ENCODE measurements at regions not wholly inside any gene's neighbourhood (a gene's known extent, or its start where the extent isn't known, plus 50 kb on each side); places are given as distances from the start of the nearest gene placed in this dataset.

DNA sequence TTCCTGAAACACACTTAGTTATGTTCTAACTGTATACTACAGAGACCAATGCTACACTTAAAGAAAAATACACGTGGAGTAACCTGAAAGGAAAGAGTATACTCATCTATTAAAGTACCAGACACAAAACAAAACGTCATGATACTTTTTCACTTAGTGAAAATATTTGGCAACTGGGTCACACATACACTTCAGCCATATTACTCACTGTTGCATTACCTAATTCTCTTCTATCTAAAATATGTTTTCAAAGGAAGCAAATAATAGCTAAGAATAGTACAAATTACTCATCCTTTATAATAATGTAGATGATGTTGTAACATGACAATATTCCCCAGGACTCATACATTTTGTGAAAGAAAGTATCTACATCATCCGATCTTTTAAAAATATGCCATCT lies 76.5 kb upstream of the EPB41L3 start:
- FAIRE-seq (no peak), DNase-seq (ENCODE audit: insufficient read length, low spot score) (no peak)
- no peak for TF ChIP-seq CTCF (IDR thresholded peaks at IDR 0.05; ENCODE audit: insufficient read depth, missing control alignments)

GRCh38 chr18:5619376-5619775 lies 75.6 kb upstream of the EPB41L3 start:
- TF ChIP-seq CTCF (IDR thresholded peaks at IDR 0.05; ENCODE audit: insufficient read depth, missing control alignments), result no peak
- FAIRE-seq (no peak), DNase-seq (ENCODE audit: insufficient read length, low spot score) (no peak)

DNA sequence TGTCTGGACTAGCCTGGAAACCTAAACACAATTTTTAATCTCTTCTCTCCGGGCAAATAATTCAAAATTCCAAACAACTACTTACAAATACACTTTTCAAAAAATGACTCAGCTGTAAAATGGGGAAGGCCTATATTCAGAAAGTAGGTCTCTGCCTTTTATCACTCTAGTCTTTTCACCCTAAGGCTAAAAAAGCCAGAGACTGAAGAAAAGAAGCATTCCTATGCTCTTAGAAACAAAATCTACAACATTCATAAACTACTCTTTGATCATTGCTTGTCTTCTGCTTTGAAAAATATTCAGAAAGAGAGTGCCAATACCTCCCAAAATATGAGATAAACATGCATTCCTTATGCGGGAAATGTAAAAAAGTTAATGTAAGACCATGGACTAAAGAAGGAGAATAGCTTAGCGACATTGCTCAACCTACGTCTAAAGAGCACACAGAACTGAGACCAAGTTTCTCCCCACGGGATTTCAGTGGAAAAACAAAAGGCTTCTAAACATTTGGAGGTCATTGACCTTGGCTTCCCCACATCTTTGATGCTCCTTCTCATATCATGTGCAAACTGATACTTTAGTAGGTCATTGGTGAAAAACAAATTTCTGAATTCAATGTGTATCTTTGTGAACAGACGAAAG lies 74.4 kb upstream of the EPB41L3 start:
- FAIRE-seq, result no peak
- TF ChIP-seq CTCF (IDR thresholded peaks at IDR 0.05; ENCODE audit: insufficient read depth, missing control alignments), result no peak

GRCh38 chr18:5611221-5611620 lies 67.4 kb upstream of the EPB41L3 start:
- FAIRE-seq, result peak; percentile 6
- no peak for TF ChIP-seq CTCF (IDR thresholded peaks at IDR 0.05; ENCODE audit: insufficient read depth, missing control alignments)
- DNase-seq (ENCODE audit: insufficient read length, low spot score), result no peak

More for the DNA sequence above, 74.4 kb upstream of the EPB41L3 start:
- DNase-seq (ENCODE audit: insufficient read length, low spot score), result no peak

DNA sequence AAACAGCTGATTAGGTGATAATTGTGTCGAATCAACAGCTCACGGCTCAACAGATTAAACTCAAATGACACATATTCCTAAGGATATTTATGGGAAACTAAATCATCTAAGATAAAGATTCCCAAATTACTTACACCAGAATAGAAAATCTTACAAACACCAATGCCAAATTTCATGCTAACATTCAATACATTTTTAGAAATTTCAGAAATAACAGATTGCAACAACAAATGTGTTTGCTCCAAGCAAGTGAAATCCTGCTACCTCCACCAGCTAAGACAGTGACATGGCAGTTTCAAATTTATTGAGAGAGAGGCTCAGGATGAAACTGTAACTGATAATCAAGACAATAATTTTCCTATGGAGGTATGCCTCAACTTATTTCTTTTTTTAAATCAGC lies 65.0 kb upstream of the EPB41L3 start:
- FAIRE-seq (no peak), DNase-seq (ENCODE audit: insufficient read length, low spot score) (no peak)
- TF ChIP-seq CTCF (IDR thresholded peaks at IDR 0.05; ENCODE audit: insufficient read depth, missing control alignments), result no peak

DNA sequence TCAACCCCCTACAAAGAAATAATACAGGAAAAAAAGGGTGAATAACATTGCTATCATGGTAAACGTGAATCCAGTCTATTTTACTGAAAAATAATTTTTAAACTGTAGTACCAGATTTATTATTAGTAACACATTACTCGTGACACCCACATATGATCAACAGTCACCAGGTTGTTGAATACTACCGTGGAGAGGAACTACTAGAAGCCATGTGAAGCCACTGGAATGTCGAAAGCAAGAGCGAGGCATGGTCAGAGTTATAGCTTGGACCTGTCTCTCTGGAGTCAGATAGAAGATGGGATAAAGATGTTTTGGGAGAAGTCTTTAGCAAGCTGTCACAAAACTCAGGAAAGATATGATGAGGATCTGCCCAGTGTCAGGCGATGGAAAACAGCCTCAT lies 63.2 kb upstream of the EPB41L3 start:
- FAIRE-seq (no peak), DNase-seq (ENCODE audit: insufficient read length, low spot score) (no peak)
- no peak for TF ChIP-seq CTCF (IDR thresholded peaks at IDR 0.05; ENCODE audit: insufficient read depth, missing control alignments)

- DNase-seq (ENCODE audit: insufficient read length, low spot score) (no peak), FAIRE-seq (no peak)
- TF ChIP-seq CTCF (IDR thresholded peaks at IDR 0.05; ENCODE audit: insufficient read depth, missing control alignments), result no peak
Measured at GRCh38 chr18:5604778-5605177, 61.0 kb upstream of the EPB41L3 start.
